BJ (cell line): ENCODE measurements at regions not wholly inside any gene's neighbourhood (a gene's known extent, or its start where the extent isn't known, plus 50 kb on each side); places are given as distances from the start of the nearest gene placed in this dataset.

Experiments
- CTCF ChIA-PET: fragments of 350-600 bp; formaldehyde crosslinking; extraction: SDS; loops from one replicate; lab custom pipeline; 2021; ENCODE audit warnings: antibody characterized with exemption, inconsistent platforms; lab: Yijun Ruan, JAX
- POLR2A ChIA-PET: fragments of 300-600 bp; sonication (Branson Sonifier 250); formaldehyde crosslinking; extraction: SDS; loops from one replicate; lab custom pipeline; 2021; ENCODE audit warnings: antibody characterized with exemption; lab: Charles Lee
- DNase-seq: peaks from one replicate; pipeline ENCODE4 v3.0.0-alpha.2; 2011; ENCODE audit warnings: low read depth
- H3K27me3 ChIP-seq: 2 replicates; pipeline ENCODE4 v1.6.0; 2011; ENCODE audit warnings: low read length; ENCODE audit not compliant: control insufficient read depth, insufficient read depth
- H3K36me3 ChIP-seq: 2 replicates; pipeline ENCODE4 v1.5.1; 2011; ENCODE audit warnings: low read length; ENCODE audit not compliant: control insufficient read depth, insufficient read depth
- H3K4me3 ChIP-seq: 2 replicates; pipeline ENCODE4 v1.5.1; 2011; ENCODE audit warnings: low read depth, mild to moderate bottlenecking, control low read depth, low read length
- TF ChIP-seq, protein P1 (sequence below): IDR thresholded peaks from 2 replicates; pipeline ENCODE4 v1.5.1; 2011; ENCODE audit warnings: low read depth, mild to moderate bottlenecking, control low read depth, inconsistent platforms, low read length, moderate library complexity; ENCODE audit not compliant: insufficient read depth

- CTCF ChIA-PET = interaction anchor here (0.7 kb wide), 1 partner anchor 86 kb away, joined by 3 read pairs; no protein-coding TSS in a partner anchor
- H3K4me3 ChIP-seq = no peak overlapping the region
- TF ChIP-seq, protein P1, sequence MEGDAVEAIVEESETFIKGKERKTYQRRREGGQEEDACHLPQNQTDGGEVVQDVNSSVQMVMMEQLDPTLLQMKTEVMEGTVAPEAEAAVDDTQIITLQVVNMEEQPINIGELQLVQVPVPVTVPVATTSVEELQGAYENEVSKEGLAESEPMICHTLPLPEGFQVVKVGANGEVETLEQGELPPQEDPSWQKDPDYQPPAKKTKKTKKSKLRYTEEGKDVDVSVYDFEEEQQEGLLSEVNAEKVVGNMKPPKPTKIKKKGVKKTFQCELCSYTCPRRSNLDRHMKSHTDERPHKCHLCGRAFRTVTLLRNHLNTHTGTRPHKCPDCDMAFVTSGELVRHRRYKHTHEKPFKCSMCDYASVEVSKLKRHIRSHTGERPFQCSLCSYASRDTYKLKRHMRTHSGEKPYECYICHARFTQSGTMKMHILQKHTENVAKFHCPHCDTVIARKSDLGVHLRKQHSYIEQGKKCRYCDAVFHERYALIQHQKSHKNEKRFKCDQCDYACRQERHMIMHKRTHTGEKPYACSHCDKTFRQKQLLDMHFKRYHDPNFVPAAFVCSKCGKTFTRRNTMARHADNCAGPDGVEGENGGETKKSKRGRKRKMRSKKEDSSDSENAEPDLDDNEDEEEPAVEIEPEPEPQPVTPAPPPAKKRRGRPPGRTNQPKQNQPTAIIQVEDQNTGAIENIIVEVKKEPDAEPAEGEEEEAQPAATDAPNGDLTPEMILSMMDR = no peak
- POLR2A ChIA-PET = no interaction called here
- no peaks in the 10 kb centered on the region for H3K36me3 ChIP-seq
- DNase-seq = no peak
- H3K27me3 ChIP-seq = no peaks in the 10 kb centered on the region
Measured at GRCh38 chr5:60417500-60418181, 282.3 kb downstream of the DEPDC1B start.

- no peak overlapping the region for H3K4me3 ChIP-seq
- TF ChIP-seq, protein P1 = no peak
- ChIA-PET CTCF (no interaction called here), POLR2A (no interaction called here)
- DNase-seq = no peak
- no peaks in the 10 kb centered on the region for H3K36me3 ChIP-seq
- H3K27me3 ChIP-seq = no peaks in the 10 kb centered on the region
Measured at GRCh38 chr5:60415443-60415842, 284.5 kb downstream of the DEPDC1B start.

DNA sequence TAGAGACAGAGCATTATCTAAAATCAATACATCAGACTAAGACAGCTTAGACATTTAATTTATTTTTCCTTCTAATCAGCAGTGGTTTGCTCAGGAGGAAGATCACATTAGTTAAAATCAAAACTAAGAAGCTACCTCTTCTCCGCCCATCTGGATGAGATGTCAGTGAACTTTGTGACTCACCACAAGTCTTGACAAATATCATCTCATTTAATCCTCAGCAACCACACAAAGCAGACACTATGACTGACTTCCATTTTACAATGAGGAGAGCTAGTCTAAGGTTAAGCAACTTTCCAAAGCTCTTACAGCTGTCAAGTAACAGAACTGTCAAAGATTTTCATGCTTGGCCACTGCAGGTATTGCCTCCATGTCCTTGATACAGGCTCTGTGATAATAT lies 289.5 kb downstream of the DEPDC1B start:
- no peaks in the 10 kb centered on the region for H3K36me3 ChIP-seq
- DNase-seq = no peak
- CTCF ChIA-PET = interaction anchor here (1.6 kb wide), 1 partner anchor 15 kb away, joined by 4 read pairs; no protein-coding TSS in a partner anchor
- POLR2A ChIA-PET = no interaction called here
- TF ChIP-seq, protein P1 = no peak
- H3K4me3 ChIP-seq = no peak overlapping the region
- no peaks in the 10 kb centered on the region for H3K27me3 ChIP-seq

DNA sequence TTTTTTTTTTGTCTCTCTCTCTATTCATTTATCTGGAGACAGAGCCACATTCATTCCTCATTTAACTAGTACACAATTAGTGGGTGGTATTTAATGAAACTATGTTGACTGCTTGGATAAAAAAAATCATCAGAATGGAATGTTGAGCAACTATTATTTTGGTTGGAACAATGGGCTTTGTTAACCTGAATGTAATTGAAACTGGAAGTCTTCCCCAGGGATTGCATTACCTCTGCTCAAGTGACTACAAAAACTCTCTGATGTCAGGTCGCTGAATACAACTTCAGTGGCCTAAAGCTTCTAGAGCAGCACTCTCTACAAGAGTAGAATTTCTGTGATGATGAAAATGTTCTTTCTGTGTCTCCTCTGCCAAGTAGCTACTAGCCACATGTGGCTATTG lies 295.8 kb downstream of the DEPDC1B start:
- DNase-seq = no peak
- TF ChIP-seq, protein P1 = no peak
- ChIA-PET CTCF (no interaction called here), POLR2A (no interaction called here)
- H3K36me3 ChIP-seq = no peaks in the 10 kb centered on the region
- H3K4me3 ChIP-seq = no peak overlapping the region
- H3K27me3 ChIP-seq = no peaks in the 10 kb centered on the region

DNA sequence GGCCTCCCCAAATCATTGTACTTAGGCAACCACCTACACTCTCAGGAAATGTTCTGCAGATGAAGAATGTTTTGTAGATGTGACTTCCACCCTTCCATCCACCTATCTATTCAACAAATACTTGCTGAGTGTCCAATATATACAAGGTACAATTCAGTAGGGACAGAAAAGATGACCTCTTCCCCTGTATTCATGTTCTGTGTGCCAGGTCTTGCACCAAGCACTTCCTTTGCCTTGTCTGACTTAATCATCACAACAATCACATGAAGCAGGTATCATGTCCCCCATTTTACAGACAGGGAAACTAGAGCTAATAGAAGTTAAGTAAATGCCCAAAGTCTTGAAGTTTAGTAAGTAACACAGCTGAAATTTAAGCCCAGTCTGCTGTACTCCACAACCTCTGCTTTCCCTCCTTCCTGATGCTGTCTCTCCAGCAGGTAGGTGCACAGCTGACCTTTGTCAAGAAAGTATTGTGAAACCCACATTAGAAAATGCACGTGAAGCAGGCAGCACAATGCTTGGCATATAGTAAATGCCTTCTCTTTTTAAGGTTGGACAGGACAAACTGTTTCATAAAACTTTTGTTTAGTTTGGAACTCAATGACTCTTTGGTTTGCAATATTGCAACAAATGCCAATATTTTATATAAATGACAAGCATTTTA lies 296.5 kb downstream of the DEPDC1B start:
- Histone ChIP-seq H3K27me3 (no peaks in the 10 kb centered on the region), H3K4me3 (no peak overlapping the region), H3K36me3 (no peaks in the 10 kb centered on the region)
- TF ChIP-seq, protein P1 = no peak
- DNase-seq = no peak
- POLR2A ChIA-PET = no interaction called here
- CTCF ChIA-PET = no interaction called here
